ENCODE measurements at regions not wholly inside any gene's neighbourhood (a gene's known extent, or its start where the extent isn't known, plus 50 kb on each side); places are given as distances from the start of the nearest gene placed in this dataset.
"Not testable (repeated sequence)": the region's sequence is repeated elsewhere in the genome, so short reads cannot be mapped to it uniquely, and the experiment has no call there.

- not testable (repeated sequence) for DNase-seq (ENCODE audit: low read depth)
Observed at GRCh38 chr10:29725927-29726326, 91.2 kb upstream of the SVIL start.

DNA sequence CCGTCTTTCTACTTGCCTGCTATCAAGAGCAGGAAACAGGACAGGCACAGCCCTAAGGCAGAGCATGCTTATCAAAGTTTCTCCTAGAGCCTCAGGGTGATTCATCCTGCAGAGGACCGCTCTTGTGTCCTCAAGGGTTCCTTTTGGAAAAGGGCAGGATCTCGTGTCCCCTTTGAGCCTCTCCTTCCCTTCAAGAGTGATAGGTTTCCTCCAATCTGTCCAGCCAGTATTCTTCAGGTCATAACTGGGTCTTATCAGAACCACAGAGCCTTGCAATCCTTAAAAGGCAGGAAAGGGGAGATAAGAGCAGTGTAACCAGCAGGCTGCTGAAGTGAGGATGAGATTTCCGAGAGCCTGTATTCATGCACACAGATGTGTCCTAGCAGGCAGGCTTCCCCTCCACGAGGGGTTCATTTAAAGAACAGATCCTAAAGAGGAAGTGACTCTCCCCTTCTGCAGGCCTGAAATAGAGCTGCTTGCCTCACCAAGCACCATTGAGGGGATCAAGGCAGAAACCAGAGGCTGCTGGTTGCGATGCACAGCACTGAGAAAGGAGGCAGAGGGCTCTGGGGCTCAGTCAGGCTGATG, 90.5 kb upstream of the SVIL start:
- DNase-seq (ENCODE audit: low read depth) = peak; percentile 24

GRCh38 chr10:29723726-29724125, 89.0 kb upstream of the SVIL start:
- DNase-seq (ENCODE audit: low read depth) = no peak

DNA sequence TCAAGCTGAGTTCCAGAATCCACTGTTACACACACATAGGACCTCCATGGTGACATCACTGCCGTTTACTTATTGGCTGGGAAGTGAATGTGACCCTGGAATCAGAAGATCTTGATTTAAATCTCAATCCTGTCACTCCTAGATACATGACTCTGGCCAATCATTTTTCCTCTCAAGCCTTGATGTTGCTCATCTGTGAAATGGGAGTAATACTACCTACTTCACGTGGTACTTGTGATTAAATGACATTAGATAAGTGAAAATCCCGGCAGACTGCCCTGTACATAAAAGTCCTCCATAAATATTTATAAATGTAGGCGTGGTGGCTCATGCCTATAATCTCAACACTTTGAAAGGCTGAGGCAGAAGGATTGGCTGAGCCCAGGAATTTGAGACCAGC, 88.0 kb upstream of the SVIL start:
- DNase-seq (ENCODE audit: low read depth) = no peak

DNA sequence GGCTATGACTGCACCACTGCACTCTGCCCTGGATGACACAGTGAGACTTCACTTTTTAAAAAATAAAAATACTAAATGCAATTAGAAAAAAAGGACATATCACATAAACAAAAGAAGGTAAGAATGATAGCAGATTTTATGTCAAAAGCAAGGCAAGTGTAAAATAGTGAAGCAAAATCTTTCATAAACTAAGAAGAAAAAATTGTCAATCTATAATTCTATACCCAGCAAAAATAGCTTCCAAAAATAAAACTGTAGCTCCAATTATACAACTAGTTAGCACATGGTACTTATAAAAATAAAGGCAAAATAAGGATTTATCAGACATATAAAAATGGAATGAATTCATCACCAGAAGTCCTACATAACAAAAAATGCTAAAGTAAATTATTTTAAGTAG, 85.4 kb upstream of the SVIL start:
- no peak for DNase-seq (ENCODE audit: low read depth)

DNA sequence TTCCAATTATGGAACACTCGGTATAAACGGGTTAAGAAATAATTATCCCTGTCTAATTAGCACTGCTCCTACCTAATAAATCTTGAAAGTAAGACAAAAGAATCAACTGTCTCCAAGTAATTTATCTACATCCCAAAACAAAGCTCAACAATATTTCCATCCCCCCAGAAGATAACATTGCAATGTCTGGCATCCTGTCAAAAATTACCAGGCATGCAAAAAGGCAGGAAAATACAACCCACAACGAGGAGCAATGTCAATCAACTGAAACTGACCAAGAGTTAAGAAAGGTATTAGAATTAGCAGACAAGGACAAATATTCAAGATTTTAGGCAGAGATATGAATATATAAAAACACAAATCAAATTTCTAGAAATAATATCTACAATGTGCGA, 84.5 kb upstream of the SVIL start:
- DNase-seq (ENCODE audit: low read depth) = no peak

DNA sequence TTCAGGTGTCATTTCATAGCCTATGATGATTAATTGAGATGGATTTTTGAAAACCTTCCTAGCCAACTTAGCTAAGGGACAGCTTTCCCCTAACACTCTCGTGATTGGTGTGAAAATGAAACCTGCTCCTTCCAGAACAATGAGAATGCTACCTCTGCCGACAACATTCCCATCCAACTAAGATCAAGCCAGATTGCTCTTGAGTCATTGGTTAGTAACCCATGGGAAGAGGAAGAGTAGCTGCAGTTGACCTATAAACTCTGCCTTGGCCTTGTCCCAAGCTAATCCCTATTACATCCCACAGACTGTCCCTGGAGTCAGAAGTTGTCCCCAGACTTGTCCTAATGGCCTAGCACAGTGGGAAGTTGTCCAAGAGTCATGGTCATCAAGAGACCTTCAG, 80.5 kb upstream of the SVIL start:
- DNase-seq (ENCODE audit: low read depth) = no peak

- DNase-seq (ENCODE audit: low read depth) = peak; percentile 73
Observed at GRCh38 chr10:29714096-29714874, 79.5 kb upstream of the SVIL start.

DNA sequence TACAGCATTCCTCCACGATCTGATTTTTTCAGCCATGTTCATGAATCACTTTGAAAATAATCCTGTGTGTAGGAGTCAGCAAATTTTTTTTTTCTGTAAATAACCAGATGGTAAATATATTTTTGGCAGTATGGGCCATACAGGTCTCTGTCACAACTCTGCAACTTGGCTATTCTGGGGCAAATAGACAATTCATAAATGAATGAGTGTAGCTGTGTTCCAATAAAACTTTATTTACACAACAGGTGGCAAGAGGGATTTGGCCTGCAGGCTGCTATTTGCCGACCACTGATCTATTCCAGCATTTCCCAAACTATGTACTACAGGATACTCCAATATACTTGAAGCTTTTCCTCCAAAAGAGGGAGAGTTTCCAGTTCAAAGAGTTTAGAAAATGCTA, 78.7 kb upstream of the SVIL start:
- DNase-seq (ENCODE audit: low read depth) = no peak

GRCh38 chr10:29712108-29712507, 77.3 kb upstream of the SVIL start:
- peak; percentile 28 for DNase-seq (ENCODE audit: low read depth)

- no peak for DNase-seq (ENCODE audit: low read depth)
Observed at GRCh38 chr10:29710128-29710527, 75.4 kb upstream of the SVIL start.

- no peak for DNase-seq (ENCODE audit: low read depth)
Observed at GRCh38 chr10:29709484-29710002, 74.8 kb upstream of the SVIL start.

DNA sequence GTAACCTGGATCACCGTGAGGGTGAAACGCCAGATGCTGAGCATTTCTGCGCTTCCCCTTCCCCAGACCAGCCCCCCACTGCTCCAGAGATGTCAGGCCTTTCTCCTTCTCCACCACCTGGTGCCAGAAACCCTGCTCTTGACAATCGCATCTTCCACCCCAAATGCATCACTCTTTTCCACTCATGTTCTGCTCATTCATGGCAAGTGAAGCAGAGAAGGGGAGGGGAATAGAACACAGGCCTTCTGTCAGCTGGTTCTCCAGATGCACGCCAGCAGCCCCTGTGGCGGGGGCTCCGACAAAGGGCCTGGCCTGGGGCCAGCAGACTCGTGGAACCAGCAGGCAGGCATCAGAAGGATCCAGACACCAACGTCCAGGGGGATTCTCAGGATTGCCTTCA, 68.5 kb upstream of the SVIL start:
- no peak for DNase-seq (ENCODE audit: low read depth)

GRCh38 chr10:29702273-29703164, 67.7 kb upstream of the SVIL start:
- DNase-seq (ENCODE audit: low read depth) = no peak

GRCh38 chr10:29701306-29701705, 66.5 kb upstream of the SVIL start:
- DNase-seq (ENCODE audit: low read depth) = no peak

DNA sequence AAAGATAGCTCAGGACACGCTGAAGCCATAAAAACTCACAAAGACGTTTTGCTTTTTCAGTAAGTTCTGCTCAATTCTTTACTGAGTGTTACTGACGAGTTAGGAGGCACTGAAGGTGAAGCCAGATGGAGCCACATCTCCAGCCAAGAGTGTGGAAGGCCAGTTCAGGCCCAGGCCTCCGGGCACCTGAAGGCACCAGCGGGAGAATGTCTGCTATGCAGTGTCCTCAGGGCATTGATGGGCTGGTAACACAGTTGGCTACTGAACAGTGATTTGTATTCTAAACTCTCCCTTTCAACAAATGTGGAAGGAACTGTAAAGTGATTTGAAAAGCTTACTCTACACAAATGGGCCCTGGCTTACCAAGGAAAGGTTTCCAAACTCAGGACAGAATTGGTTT, 64.8 kb upstream of the SVIL start:
- no peak for DNase-seq (ENCODE audit: low read depth)

GRCh38 chr10:29698773-29699490, 64.2 kb upstream of the SVIL start:
- no peak for DNase-seq (ENCODE audit: low read depth)

DNA sequence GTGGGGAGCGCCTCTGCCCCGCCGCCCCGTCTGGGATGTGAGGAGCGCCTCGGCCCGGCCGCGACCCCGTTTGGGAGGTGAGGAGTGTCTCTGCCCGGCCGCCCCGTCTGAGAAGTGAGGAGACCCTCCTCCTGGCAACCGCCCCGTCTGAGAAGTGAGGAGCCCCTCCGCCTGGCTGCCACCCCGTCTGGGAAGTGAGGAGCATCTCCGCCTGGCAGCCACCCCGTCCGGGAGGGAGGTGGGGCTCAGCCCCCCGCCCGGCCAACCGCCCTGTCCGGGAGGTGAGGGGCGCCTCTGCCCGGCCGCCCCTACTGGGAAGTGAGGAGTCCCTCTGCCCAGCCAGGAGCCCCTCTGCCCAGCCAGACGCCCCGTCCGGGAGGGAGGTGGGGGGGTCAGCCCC, 61.8 kb upstream of the SVIL start:
- DNase-seq (ENCODE audit: low read depth) = not testable (repeated sequence)

DNA sequence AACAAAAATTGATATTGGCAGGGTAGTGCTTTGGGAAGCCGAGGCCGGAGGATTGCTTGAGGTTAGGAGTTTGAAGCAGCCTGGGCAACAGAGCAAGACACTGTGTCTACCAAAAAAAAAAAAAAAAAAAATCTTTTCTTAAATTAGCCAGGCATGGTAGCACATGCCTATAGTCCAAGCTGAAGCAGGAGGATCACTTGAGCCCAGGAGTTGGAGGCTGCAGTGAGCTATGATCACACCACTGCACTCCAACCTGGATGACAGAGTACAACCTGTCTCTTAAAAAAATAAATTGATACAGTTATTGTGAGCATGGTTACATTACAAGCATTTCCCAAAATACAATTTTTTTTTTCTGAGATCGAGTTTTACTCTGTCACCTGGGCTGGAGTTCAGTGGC, 59.4 kb upstream of the SVIL start:
- no peak for DNase-seq (ENCODE audit: low read depth)

DNA sequence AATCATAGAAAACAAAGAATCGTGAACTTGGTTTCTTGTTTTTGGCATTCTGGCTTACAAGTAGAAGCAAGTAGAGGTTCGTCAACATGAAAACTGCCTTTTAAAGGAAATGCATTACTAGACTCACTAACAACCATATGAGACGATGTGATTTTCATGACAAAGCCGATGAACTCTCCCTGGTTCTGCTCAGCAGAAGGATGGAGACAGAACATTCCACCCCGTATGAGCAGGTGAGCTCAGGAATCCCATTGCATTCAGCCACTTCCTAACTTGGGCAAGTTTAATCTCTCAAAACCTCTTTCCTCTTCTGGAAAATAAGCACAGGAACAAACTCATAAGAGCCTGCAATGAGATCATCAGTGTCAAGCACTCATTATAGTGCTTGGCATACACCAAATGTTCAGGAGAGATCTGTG, 57.4 kb upstream of the SVIL start:
- peak; percentile 41 for DNase-seq (ENCODE audit: low read depth)

- peak; percentile 76 for DNase-seq (ENCODE audit: low read depth)
Observed at GRCh38 chr10:29691564-29692072, 56.8 kb upstream of the SVIL start.

GRCh38 chr10:29689001-29689400, 54.2 kb upstream of the SVIL start:
- DNase-seq (ENCODE audit: low read depth) = peak; percentile 74

Measured in Daoy (cell line).